SK-N-MC (cell line): ENCODE measurements at regions not wholly inside any gene's neighbourhood (a gene's known extent, or its start where the extent isn't known, plus 50 kb on each side); places are given as distances from the start of the nearest gene placed in this dataset.

ENCODE experiments used
- DNase-seq: peaks from one replicate; pipeline ENCODE4 v3.0.0-alpha.2; 2011; ENCODE audit warnings: low read depth, low spot score
- H3K27ac ChIP-seq: fragments of 200-600 bp; sonication (generic); 2 replicates; pipeline ENCODE4 v1.5.1; 2016; ENCODE audit warnings: mixed run types
- H3K36me3 ChIP-seq: fragments of 200-600 bp; sonication (generic); 2 replicates; pipeline ENCODE4 v1.6.1; 2017; ENCODE audit warnings: antibody characterized with exemption, low read length, mixed read lengths; ENCODE audit not compliant: insufficient read depth
- H3K4me3 ChIP-seq: fragments of 200-600 bp; sonication (generic); 2 replicates; pipeline ENCODE4 v1.5.1; 2016
- H3K9ac ChIP-seq: fragments of 200-600 bp; sonication (generic); 2 replicates; pipeline ENCODE4 v1.8.0; 2017; ENCODE audit warnings: mixed run types, mixed read lengths; ENCODE audit not compliant: insufficient read length
- H3K9me3 ChIP-seq: fragments of 200-600 bp; sonication (generic); 2 replicates; pipeline ENCODE4 v1.6.1; 2017; ENCODE audit warnings: low read depth, mild to moderate bottlenecking, antibody characterized with exemption, low read length, moderate library complexity, mixed read lengths
- EZH2 ChIP-seq: fragments of 200-600 bp; sonication (generic); IDR thresholded peaks from one replicate; pipeline ENCODE4 v1.6.1; 2017; ENCODE audit warnings: antibody characterized with exemption
- FOXP2 ChIP-seq: optimal IDR thresholded peaks from 2 replicates; pipeline ENCODE3; 2011; ENCODE audit warnings: mild to moderate bottlenecking, moderate library complexity; ENCODE audit not compliant: insufficient read depth; ENCODE audit errors: extremely low read length, control extremely low read depth
- POLR2AphosphoS5 ChIP-seq: IDR thresholded peaks from 2 replicates; pipeline ENCODE4 v1.6.1; 2012; ENCODE audit warnings: mild to moderate bottlenecking, low read depth, low read length, borderline replicate concordance

DNA sequence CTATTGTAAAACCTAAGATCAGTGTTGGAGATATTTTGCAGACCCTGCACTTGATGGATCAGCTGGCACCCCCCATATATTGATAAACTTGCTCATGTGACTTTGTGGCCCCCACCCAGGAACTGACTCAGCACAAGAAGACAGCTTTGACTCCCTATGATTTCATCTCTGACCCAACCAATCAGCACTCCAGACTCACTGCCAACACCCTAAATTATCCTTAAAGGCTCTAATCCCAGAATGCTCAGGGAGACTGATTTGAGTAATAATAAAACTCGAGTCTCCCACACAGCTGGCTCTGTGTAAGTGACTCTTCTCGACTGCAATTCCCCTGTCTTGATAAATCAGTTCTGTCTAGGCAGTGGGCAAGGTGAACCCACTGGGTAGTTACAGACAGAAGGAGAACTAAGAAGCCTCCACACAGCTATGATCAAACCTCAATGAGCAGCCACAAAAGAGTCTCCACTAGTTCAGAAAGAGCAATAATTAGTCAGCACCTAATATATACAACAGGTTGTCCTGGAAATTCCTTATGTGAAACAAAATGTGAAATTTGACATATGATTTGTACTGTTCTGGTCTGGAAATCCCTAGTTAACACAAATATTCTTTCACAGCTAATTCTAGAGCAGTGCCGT lies 52.2 kb downstream of the ACTL7B start:
- H3K9me3 ChIP-seq: no peaks in the 10 kb centered on the region

DNA sequence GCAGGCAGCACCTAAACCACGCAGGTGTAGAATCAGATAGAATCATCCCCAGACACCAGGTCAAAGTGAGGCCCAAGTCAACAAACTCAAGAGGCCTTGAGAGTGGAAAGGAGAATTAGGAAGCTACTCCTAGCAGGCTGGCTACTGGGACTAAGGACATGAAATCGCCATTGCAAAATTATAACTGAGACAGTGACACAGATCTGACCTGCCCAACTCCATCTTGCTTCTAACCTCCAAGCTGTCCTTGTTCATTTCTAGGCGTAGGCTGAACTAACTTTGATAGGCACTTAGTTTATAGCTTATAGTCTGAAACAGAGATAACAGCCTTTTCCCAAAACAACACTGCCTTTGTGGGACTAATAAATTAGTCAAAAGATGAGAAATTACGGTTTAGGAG lies 52.8 kb downstream of the ACTL7B start:
- no peaks in the 10 kb centered on the region for H3K9me3 ChIP-seq
- no peak for DNase-seq
- H3K27ac ChIP-seq: no peak overlapping the region
- no peak for TF ChIP-seq POLR2AphosphoS5
- TF ChIP-seq EZH2: no peak
- TF ChIP-seq FOXP2: no peak
- no peak overlapping the region for H3K4me3 ChIP-seq
- H3K9ac ChIP-seq: no peak overlapping the region
- no peaks in the 10 kb centered on the region for H3K36me3 ChIP-seq

More for the DNA sequence above, 52.2 kb downstream of the ACTL7B start:
- Histone ChIP-seq H3K9ac (no peak overlapping the region), H3K36me3 (no peaks in the 10 kb centered on the region), H3K27ac (no peak overlapping the region), H3K4me3 (no peak overlapping the region)
- no peak for TF ChIP-seq POLR2AphosphoS5
- no peak for TF ChIP-seq EZH2
- TF ChIP-seq FOXP2: no peak
- DNase-seq: no peak

DNA sequence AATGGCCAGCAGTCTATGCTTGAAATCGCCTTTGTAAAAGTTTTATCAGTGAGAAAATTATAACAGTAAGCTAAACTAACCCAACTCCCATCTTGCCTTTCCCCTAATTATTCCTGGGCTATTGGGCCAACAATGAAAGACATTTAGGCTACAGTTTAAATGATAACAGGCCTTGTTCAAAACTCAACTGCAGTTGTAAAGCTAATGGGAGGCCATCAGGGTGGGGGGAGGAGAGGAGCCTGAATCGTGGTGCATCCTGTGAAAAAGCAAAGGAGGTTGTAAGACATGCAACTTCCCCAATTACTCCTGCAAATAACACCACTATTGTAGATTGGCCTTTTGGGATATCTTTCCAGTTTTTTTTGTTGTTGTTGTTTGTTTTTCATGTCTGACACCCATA lies 53.8 kb downstream of the ACTL7B start:
- TF ChIP-seq FOXP2: no peak
- no peak for TF ChIP-seq POLR2AphosphoS5
- TF ChIP-seq EZH2: no peak
- no peaks in the 10 kb centered on the region for H3K36me3 ChIP-seq

DNA sequence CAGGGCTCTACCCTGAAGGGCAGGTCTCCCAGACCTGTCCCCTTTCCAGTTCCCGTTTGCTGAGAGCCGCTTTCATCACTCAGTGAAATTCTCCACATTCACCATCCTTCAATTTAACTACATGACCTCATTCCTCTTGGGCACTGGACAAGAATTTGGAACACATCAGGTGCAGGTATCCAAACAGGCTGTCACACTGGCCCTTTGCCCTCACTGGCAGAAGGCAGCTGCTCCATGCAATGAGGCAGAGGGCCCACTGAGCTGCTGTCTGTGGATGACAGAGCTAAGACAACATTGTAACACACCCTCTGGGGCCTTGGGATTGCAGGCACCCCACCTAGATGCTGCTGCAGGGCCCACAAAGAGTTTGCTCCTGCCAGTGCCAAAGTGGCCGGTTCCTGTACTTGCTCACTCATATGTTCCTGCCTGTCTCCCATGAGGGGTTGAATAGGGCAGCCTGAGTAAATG lies 55.1 kb downstream of the ACTL7B start:
- H3K4me3 ChIP-seq: no peak overlapping the region
- DNase-seq: no peak
- H3K27ac ChIP-seq: no peak overlapping the region
- TF ChIP-seq EZH2: no peak
- TF ChIP-seq POLR2AphosphoS5: no peak
- no peak for TF ChIP-seq FOXP2
- no peaks in the 10 kb centered on the region for H3K9me3 ChIP-seq
- no peak overlapping the region for H3K9ac ChIP-seq
- no peaks in the 10 kb centered on the region for H3K36me3 ChIP-seq

More for the DNA sequence above, 53.8 kb downstream of the ACTL7B start:
- Histone ChIP-seq H3K27ac (no peak overlapping the region), H3K4me3 (no peak overlapping the region), H3K9me3 (no peaks in the 10 kb centered on the region), H3K9ac (no peak overlapping the region)
- DNase-seq: no peak

DNA sequence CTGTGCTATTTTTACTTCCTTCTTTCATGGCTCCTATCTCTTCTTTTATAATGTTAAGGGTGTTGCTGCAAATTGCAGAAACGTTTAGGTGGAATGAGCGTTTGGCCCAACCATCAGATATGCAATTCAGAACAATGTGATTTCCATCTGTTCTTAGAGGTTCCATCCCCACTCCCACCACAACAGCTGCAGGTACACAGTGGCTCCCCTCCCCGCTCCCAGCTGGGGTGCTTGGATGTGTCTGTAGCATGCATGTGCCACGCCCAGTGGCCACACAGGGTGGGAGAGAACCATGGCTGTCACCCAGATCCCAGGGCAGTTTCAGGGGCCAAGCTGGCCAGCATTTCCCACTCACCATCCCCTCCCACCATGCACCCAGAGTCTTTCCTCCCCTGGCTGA lies 62.2 kb downstream of the ACTL7B start:
- H3K27ac ChIP-seq: no peak overlapping the region
- no peaks in the 10 kb centered on the region for H3K36me3 ChIP-seq
- no peak for DNase-seq
- H3K4me3 ChIP-seq: no peak overlapping the region
- no peaks in the 10 kb centered on the region for H3K9me3 ChIP-seq
- no peak for TF ChIP-seq FOXP2
- TF ChIP-seq EZH2: no peak
- no peak for TF ChIP-seq POLR2AphosphoS5
- no peak overlapping the region for H3K9ac ChIP-seq

DNA sequence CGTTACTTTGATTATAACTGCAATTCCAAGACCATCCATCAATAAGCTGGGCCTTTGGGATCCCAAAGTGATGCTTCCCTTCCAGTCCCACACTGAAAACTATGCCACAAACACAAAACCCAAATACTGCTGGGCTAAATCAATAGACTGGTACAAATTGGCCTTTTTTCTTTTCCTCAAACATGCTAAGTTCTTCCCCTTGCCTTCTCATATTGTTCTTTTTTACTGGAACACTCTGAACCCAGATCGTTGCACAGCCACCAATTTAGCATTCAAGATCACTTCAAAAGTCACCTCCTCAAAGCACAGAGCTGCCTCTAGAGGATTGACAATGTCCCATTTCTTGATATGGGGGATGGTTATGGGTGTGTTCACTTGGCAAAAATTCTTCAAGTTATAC lies 66.0 kb downstream of the ACTL7B start:
- Histone ChIP-seq H3K9me3 (no peaks in the 10 kb centered on the region), H3K36me3 (no peaks in the 10 kb centered on the region), H3K27ac (no peak overlapping the region), H3K4me3 (no peak overlapping the region), H3K9ac (no peak overlapping the region)
- TF ChIP-seq POLR2AphosphoS5: no peak
- no peak for TF ChIP-seq FOXP2
- no peak for TF ChIP-seq EZH2
- DNase-seq: no peak

DNA sequence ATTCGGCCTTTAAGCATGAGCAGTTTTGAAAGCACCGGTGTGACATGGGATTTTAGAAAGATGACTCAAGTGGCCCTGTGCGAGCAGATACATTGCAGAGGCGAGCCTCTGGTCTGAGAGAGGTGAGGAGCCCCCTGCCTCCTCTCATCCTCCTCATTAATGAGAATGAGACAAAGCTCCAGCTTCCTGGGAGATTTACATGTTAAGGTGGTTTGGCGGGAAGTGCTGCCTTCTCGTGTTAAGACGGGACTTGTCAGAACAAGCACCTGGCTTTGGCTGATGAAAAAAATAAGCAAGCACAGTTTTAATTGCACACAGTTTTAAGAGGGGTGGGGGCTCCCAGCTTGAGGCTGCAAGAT lies 68.1 kb downstream of the ACTL7B start:
- Histone ChIP-seq H3K27ac (no peak overlapping the region), H3K4me3 (no peak overlapping the region), H3K36me3 (no peaks in the 10 kb centered on the region), H3K9me3 (no peaks in the 10 kb centered on the region), H3K9ac (no peak overlapping the region)
- no peak for TF ChIP-seq EZH2
- TF ChIP-seq POLR2AphosphoS5: no peak
- no peak for TF ChIP-seq FOXP2
- DNase-seq: no peak

DNA sequence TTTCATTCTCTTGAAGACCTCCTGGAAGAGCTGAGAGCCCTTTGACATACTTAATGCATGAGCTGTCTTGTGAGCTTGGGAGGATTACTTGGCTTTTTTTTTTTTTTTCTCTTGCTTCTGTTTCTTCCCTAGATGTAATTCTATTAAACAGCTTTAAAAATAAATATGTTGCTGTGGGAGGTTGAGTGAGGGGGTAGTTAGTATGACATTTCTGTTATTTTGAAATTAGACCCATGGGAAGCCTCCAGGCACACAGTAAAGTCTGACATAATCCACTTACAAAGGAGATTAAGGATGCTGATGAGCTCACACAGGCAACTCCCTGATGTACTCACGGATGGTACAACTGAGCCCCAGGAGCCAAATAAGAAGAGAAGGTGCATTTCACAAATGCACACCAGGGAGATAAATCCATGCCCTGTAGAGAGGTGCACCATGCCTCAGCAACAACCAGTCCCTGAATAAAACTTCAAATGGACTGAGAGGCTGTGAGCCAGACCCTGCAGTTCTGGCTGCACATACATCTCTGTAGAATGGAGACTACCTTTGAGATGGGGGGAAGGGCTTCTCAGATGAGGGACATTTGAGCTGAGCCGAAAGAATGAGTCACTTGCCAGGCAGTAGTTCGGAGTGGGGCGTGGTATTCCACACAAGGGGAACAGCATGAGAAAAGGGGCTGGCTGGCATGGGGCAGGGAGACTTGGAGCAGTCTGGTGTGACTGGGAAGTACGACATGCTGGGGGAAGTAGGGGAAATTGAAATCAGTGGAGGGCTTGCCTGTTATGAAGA lies 68.7 kb downstream of the ACTL7B start:
- Histone ChIP-seq H3K27ac (no peak overlapping the region), H3K4me3 (no peak overlapping the region), H3K9me3 (no peaks in the 10 kb centered on the region), H3K9ac (no peak overlapping the region), H3K36me3 (no peaks in the 10 kb centered on the region)
- TF ChIP-seq POLR2AphosphoS5 (no peak), EZH2 (no peak), FOXP2 (no peak)
- no peak for DNase-seq

DNA sequence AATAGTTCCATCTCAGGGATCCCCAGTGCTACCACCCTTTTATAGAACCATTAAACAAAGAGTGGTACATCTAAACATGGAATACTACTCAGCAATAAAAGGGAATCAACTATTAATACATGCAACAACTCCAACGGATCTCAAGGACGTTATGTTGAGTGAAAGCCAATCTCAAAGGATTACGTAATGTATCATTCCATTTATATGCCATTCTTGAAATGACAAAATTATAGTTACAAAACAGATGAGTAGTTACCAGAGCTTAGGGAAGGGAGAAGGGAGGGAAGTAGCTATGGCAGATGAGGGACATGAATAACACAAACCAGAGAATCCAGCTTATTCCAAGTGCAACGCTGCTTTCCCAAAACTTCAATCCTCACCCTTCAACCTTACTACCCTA lies 69.5 kb downstream of the ACTL7B start:
- Histone ChIP-seq H3K4me3 (no peak overlapping the region), H3K27ac (no peak overlapping the region), H3K9me3 (no peaks in the 10 kb centered on the region), H3K36me3 (no peaks in the 10 kb centered on the region), H3K9ac (no peak overlapping the region)
- TF ChIP-seq EZH2 (no peak), FOXP2 (no peak), POLR2AphosphoS5 (no peak)
- DNase-seq: no peak
